HUDEP-2 (cell line): ENCODE measurements at regions not wholly inside any gene's neighbourhood (a gene's known extent, or its start where the extent isn't known, plus 50 kb on each side); places are given as distances from the start of the nearest gene placed in this dataset.

Source experiments
- DNase-seq, 76 experiments: peaks; one replicate each; lab custom pipeline; 2025; ENCODE audit not compliant: unreplicated experiment in 76 of 76; lab: John Stamatoyannopoulos, UW

DNA sequence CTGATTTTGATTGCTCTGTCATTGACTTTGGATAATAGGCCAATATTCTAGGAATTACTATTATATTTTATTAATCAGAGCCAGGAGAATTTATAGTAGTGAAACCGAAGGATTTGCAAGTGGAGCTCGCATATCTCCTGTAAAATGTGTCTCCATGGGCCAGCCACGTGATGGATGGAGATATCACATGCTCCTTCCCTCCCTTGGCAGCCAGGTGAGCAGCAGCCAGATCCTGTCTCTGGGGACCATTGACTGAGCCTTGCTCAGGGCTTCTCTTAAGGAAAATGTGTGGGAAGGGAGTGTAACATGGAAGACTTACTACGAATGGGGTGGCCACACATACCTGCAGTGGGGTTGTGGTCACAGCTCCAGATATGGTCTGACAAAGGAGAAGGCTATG lies 144.7 kb upstream of the RGMA start:
- no peak for DNase-seq

- no peak for DNase-seq
Measured at GRCh38 chr15:93232845-93233244, 143.8 kb upstream of the RGMA start.

DNA sequence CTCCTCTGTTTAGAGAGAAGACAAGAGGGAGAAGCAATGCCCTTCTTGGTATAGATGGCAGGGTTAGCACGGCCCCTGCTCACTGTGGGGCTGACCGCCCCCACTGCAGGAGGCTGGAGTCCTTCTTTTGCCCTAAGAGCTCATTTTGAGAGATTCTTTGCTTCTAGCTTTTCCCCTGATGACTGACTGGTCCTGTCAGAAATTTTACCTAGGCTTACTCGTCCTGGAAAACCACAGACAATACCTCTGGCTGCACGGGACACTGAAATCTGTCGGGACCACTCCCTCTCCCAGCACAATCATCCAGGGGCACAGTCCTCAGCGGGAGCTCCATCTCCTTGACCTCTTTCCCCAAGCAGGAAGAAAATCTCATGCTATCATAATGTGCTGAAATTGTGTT lies 143.0 kb upstream of the RGMA start:
- DNase-seq: no peak

DNA sequence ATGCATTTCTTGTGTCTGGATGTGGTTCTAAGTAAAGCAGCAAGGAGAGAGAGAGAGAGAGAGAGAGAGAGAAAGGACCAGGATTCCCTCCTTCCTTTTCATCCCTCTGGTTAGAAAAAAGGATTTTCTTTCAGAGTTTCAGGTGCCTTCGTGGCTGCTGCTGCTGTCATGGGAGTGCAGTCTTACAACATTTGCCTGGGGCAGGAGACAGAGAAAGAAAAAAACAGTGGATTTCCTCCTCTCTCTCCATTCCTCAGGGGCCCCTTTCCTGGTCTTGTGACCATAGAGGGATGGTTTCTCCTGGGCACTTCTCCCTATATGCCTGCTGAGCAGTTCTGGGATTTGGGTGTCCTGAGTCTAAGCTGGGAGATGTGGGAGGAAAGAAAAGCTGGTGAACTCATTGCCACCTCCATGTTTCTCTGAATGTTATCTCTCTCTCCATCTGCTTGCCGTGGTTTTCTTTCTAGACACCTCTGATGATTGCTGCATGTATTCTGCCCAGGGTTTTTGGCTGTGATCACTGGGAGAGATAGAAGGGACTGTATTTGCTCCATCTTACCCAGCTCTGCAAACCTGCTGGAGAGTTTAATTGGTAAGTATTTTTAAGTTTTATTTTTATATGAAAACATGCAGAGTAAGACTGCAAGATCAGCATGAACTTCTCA lies 142.4 kb upstream of the RGMA start:
- DNase-seq: no peak

DNA sequence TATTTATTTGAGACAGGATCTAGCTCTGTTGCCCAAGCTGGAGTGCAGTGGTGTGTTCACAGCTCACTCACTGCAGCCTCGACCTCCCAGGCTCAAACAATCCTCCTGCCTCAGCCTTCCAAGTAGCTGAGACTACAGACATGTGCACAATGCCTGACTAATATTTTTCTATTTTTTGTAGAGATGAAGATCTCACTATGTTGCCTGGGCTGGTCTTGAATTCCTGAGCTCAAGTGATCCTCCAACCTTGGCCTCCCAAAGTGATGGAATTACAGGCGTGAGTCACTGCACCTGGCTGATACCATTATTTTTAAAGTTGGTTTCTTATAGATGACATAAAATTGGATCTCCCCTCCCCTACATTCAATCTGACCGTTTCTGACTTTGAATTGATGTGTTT lies 139.5 kb upstream of the RGMA start:
- DNase-seq: no peak

- no peak for DNase-seq
Measured at GRCh38 chr15:93223803-93224202, 134.8 kb upstream of the RGMA start.

GRCh38 chr15:93221759-93222158 lies 132.7 kb upstream of the RGMA start:
- DNase-seq: no peak

DNA sequence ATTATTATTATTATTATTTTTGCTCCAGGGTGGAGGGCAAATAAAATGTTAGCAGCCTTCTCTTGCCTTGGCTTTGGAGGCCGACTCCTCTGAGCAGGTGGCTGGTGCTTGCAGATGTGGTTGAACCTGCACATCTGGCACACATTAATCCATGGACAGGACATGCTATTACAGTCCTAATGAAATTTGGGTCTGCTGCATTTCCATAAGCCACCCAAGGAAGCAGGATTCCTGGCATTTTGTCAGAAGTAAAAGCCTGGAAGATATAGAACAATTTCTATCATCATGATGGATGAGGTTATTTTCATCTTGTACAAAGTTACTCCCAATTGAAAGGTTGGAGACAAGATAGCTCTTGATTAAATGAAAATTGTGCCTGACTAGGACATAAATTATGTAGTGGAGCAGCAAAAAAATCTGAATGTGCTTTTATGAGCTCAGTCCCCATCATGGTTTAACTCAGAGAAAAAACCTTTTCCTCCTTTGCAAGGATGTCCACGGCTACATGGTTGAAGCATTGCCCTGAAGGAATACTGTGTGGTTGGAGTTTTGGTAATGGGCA lies 130.9 kb upstream of the RGMA start:
- no peak for DNase-seq

- no peak for DNase-seq
Measured at GRCh38 chr15:93217343-93217742, 128.3 kb upstream of the RGMA start.

DNA sequence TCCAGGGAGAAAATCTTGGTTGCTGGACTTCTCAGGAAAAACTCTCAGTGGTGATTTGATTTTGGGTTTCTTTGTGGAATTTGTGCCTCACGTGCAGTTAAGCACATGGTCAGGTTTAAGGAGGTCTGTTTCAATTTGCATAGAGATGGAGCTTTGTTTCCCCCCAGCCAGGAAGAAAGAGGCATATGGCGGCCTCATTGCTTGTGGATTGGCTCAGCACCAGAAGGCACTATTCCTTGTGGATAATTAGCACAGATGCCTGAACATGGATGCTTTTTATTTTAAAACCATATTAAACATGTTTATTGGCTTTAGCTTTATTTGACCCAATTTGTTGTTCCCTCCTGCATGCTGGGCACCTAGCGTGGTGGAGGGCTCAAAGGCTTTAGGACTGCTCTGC lies 125.1 kb upstream of the RGMA start:
- DNase-seq: no peak

DNA sequence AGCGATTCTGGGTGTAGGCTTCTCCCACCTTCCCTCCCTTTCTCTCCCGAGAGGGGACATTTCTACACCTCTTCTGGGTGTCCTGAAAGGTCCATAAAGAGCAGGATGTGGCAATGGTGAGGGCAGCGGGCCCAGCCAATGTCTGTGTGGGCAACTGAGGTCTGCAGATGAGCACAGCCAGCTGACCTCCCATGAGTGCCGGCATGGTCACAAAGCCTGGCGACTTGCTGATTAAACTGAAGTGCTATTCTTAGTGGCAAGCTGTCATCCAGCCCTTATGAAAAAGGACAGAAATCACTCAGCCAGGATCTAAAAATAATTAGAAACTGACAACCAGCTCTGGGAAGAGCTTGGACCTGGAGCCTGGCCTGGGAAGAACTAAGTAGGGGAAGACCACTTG lies 124.3 kb upstream of the RGMA start:
- no peak for DNase-seq

GRCh38 chr15:93212578-93212977 lies 123.6 kb upstream of the RGMA start:
- no peak for DNase-seq

- DNase-seq: no peak
Measured at GRCh38 chr15:93210995-93211394, 122.0 kb upstream of the RGMA start.

GRCh38 chr15:93209690-93210445 lies 120.9 kb upstream of the RGMA start:
- no peak for DNase-seq

DNA sequence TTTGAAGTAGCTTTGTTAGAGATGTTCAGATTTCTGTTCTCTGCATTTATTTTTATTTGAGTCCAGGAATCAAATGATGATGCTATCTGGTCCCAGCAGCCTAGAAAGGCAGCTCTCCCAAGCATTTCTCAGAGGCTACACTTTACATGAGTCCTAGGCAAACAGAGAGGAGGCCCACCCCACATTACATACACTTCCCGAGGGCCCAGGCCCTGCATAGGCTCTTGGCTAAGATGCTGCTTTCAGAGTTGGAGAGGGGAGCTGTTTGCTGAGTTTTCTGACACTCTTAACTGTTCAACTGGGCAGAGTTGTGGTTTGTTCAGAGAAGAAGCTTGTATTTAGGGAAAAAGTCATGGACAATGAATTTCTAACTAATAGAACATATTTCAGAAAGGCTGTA lies 117.9 kb upstream of the RGMA start:
- no peak for DNase-seq

- DNase-seq: no peak
Measured at GRCh38 chr15:93205413-93205812, 116.4 kb upstream of the RGMA start.

DNA sequence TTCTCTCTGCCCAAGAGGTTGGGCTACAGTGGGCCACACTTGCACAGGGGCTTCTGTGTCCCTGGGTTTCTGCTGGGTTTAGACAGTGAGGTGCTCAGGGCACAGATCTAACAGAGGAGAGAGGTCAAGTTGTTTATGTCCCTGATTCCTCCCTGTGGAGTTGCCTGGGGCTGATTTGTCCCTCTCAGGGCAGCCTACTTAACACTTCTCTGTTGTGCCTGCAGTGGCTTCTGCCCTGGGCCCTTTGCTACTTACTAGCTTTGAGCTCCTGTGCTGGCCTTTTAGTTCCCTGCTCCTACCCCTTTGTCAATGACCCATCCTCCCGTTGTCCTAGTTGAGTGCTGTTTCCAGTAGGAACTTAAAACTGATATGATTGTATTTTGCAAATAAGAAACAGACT lies 114.0 kb upstream of the RGMA start:
- no peak for DNase-seq

DNA sequence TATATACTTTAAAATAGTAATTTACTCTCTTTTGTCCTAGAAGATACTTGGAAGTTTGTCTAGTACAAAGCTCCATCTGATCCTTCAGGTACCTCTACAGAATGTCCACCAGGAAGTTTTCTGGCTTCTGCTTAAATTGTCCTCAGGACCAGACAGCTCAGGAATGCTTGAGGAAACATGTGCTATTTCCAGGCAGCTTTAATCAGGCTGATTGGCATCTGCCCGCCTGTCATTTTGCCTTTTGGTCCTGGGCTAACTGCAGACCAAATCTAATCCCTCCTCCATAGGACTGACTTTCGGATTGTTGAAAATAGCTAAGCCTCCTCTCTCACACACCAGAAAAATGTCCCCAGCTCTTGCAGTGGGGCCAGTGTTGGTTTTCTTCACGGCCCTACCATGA lies 113.4 kb upstream of the RGMA start:
- DNase-seq: no peak

DNA sequence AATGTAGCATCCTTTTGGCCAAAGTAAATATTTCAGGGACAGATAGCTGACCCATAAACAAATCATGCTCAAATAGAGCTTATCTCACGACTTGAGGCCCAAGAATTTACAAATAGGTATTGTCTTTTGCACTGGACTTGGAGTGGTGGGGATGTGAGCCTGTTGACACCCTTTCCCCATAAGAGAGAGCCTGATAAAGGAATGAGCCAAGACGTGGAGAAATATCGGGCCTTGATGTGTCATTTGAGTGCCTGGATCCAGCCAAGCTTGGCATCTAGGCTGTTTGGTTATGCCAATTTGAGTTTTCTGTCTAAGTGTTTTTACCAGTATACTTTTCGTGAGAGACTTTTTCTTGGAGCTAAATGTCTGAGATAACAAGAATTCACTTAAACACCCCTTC lies 112.9 kb upstream of the RGMA start:
- DNase-seq: no peak

GRCh38 chr15:93200837-93201226 lies 111.8 kb upstream of the RGMA start:
- no peak for DNase-seq

DNA sequence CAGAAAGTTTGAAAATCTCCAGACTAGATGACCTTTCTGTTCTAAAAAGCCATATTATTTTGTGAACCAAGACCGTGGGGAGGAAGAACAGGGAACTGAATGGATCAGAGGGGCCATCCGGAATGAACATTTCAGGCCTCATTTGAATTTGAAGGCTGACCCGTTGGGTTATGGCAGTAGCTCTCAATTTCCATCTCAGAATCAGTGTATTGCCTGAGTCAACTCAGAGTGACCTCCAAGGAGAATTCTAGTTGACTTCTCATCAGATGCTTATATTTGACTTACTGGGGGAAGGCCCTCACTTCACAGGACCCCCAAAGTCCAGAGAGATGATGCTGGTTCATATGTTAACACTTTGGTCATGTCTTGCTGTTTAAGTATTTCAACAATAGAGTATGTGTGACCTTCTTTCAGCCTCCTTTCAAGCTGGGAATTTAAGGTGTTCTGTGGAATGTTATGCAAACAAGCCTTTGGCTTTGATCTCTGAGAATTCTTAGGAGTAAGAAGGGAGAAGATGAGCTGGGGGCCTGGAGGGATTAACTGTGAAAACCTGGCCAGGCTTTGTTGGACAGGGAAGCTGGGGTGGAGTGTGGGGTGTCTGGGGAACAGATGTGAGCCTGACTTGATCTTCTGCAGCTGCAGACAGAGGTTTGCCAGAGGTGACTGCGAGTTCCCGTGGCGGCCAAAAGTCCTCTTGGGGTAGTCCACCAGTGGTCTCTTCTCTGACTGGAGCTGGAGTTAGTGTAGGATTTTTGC lies 111.2 kb upstream of the RGMA start:
- DNase-seq: no peak
